Adrenal gland (tissue), 5 donors: ENCODE measurements at regions not wholly inside any gene's neighbourhood (a gene's known extent, or its start where the extent isn't known, plus 50 kb on each side); places are given as distances from the start of the nearest gene placed in this dataset.

Source experiments
- CTCF ChIP-seq, 6 experiments: fragments of 450-650 bp in 4 of 6; fragments of 200-600 bp in 2 of 6; sonication (generic) in 1 of 6; IDR thresholded peaks; 1 replicate in 5 of 6; 2 replicates in 1 of 6; pipeline versions ENCODE4 v1.5.1 to v1.8.0; 2016 to 2021; ENCODE audit warnings: antibody characterized with exemption in 6 of 6, mild to moderate bottlenecking in 2 of 6, moderate library complexity in 1 of 6
- POLR2A ChIP-seq, 2 donors: fragments of 450-650 bp; IDR thresholded peaks; one replicate each; pipeline ENCODE4 v1.6.1; 2017; ENCODE audit warnings: antibody characterized with exemption in 2 of 2, mild to moderate bottlenecking in 2 of 2, moderate library complexity in 1 of 2
- donor health status: DM: no; HTN: no; CAD: no.

GRCh38 chr17:79156463-79157095 lies 82.0 kb downstream of the ENGASE start:
- no peak for TF ChIP-seq CTCF (IDR thresholded peaks at IDR 0.05)
- TF ChIP-seq POLR2A (IDR thresholded peaks at IDR 0.05), result no peak
